Keratinocyte (primary cell): ENCODE measurements at regions not wholly inside any gene's neighbourhood (a gene's known extent, or its start where the extent isn't known, plus 50 kb on each side); places are given as distances from the start of the nearest gene placed in this dataset.

ENCODE experiments used
- DNase-seq: peaks from one replicate; pipeline ENCODE4 v3.0.0-alpha.2; 2011; ENCODE audit warnings: low read depth, missing footprints, low spot score
- FAIRE-seq: peaks from 2 replicates; lab custom pipeline; 2011; peaks lifted over from hg19 to GRCh38; lab: Jason Lieb, UNC
- H2AFZ ChIP-seq: 2 replicates; pipeline ENCODE4 v1.6.0; 2012; ENCODE audit warnings: low read length, control low read depth, inconsistent platforms; ENCODE audit not compliant: control insufficient read depth
- H3K27ac ChIP-seq: 2 replicates; pipeline ENCODE4 v1.5.1; 2011; ENCODE audit warnings: low read length; ENCODE audit not compliant: control insufficient read depth, insufficient read depth
- H3K27me3 ChIP-seq: 3 replicates; pipeline ENCODE4 v1.6.0; 2011; ENCODE audit warnings: low read length; ENCODE audit not compliant: control insufficient read depth, insufficient read depth; ENCODE audit errors: extremely low read depth
- H3K36me3 ChIP-seq, 2 experiments: 2 replicates in 1 of 2; 3 replicates in 1 of 2; pipeline ENCODE4 v1.5.1; 2011; ENCODE audit warnings: low read length in 2 of 2, mild to moderate bottlenecking in 1 of 2; ENCODE audit not compliant: control insufficient read depth in 2 of 2, insufficient read depth in 2 of 2; ENCODE audit errors: extremely low read depth in 1 of 2
- H3K4me1 ChIP-seq: 3 replicates; pipeline ENCODE4 v1.5.1; 2011; ENCODE audit warnings: low read length; ENCODE audit not compliant: control insufficient read depth, insufficient read depth; ENCODE audit errors: extremely low read depth
- H3K4me2 ChIP-seq: 3 replicates; pipeline ENCODE4 v1.6.0; 2011; ENCODE audit warnings: low read depth, low read length; ENCODE audit not compliant: control insufficient read depth, insufficient read depth; ENCODE audit errors: extremely low read depth
- H3K4me3 ChIP-seq, 3 experiments: fragments of 200-600 bp in 1 of 3; sonication (generic) in 1 of 3; 2 replicates in 2 of 3; 3 replicates in 1 of 3; pipeline ENCODE4 v1.5.1; 2011 to 2016; ENCODE audit warnings: low read length in 3 of 3, mild to moderate bottlenecking in 3 of 3, control low read depth in 2 of 3, inconsistent platforms in 1 of 3, low read depth in 1 of 3, mixed read lengths in 1 of 3, mixed run types in 1 of 3, moderate library complexity in 1 of 3; ENCODE audit not compliant: control insufficient read depth in 2 of 3, insufficient read depth in 2 of 3; ENCODE audit errors: extremely low read depth in 1 of 3
- H3K79me2 ChIP-seq: 2 replicates; pipeline ENCODE4 v1.6.0; 2012; ENCODE audit warnings: low read length; ENCODE audit not compliant: control insufficient read depth, insufficient read depth
- H3K9ac ChIP-seq: 3 replicates; pipeline ENCODE4 v1.6.0; 2011; ENCODE audit warnings: low read length; ENCODE audit not compliant: control insufficient read depth, insufficient read depth; ENCODE audit errors: extremely low read depth
- H3K9me1 ChIP-seq: 3 replicates; pipeline ENCODE4 v1.6.0; 2011; ENCODE audit warnings: low read length; ENCODE audit not compliant: control insufficient read depth, insufficient read depth; ENCODE audit errors: extremely low read depth
- H3K9me3 ChIP-seq: 2 replicates; pipeline ENCODE4 v1.5.1; 2012; ENCODE audit warnings: low read depth, low read length; ENCODE audit not compliant: control insufficient read depth
- H4K20me1 ChIP-seq: 3 replicates; pipeline ENCODE4 v1.6.0; 2011; ENCODE audit warnings: low read length; ENCODE audit not compliant: control insufficient read depth, insufficient read depth; ENCODE audit errors: extremely low read depth
- EZH2 ChIP-seq: IDR thresholded peaks from one replicate; pipeline ENCODE4 v1.6.1; 2012; ENCODE audit warnings: inconsistent platforms, mild to moderate bottlenecking, low read length, moderate library complexity
- dilution Hi-C: fragments of 300-500 bp; cut with MboI; formaldehyde crosslinking; loops from one replicate; pipeline ENCODE4 v1.7.0; 2020; ENCODE audit warnings: low sequenced_read_pairs; ENCODE audit not compliant: extremely low pct_ligation_motif_present
- TF ChIP-seq, protein P1 (sequence below), 3 experiments: IDR thresholded peaks in 1 of 3; conservative IDR thresholded peaks in 1 of 3; optimal IDR thresholded peaks in 1 of 3; 2 replicates in 2 of 3; 3 replicates in 1 of 3; pipeline versions ENCODE3 to v1.5.1; 2011; ENCODE audit warnings: low read length in 3 of 3, mild to moderate bottlenecking in 3 of 3, moderate library complexity in 2 of 3, control low read depth in 1 of 3, inconsistent platforms in 1 of 3; ENCODE audit not compliant: insufficient read depth in 2 of 3; ENCODE audit errors: extremely low read depth in 1 of 3

DNA sequence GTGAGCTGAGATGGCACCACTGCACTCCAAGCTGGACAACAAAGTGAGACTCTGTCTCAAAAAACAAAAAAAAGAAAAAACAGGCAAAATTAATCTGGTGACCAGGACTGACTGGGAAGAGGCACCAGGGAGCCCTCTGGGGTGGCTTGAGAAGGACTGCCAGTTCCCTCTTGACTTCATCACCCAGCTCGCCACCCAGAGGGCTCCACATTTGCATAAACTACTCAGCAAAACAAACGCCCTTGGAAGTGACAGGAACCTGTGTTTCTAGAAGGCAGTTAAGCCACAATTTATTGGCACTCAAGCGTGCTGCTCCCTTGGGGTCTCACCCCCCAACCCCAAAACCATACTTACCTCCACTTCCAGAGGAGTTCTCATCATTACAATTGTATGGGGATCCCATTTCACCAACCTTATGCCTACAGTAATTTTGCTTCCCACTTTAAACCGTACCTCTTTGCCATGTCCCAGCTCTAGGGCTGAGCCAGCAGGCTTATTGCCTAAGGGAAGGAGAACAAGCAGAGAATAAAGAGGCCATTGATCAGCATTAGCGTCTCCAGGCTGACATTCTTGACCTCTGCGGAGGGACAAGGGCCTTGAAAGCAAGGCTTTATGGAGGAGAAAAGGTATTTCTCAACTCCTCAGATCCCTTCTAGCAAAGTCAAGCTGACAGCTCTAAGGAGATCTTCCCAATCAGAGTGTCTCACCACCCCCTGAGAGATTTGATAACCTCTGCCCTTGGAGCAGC lies 357.4 kb downstream of the SHQ1 start:
- FAIRE-seq (no peak), DNase-seq (no peak)
- Histone ChIP-seq H3K4me3 (no peak overlapping the region), H3K9me3 (peaks cover 2% of the 10 kb centered on the region), H3K27ac (no peak overlapping the region), H3K27me3 (no peaks in the 10 kb centered on the region), H3K9me1 (no peaks in the 10 kb centered on the region), H3K4me1 (peaks cover 21% of the 10 kb centered on the region), H3K79me2 (no peaks in the 10 kb centered on the region), H4K20me1 (no peaks in the 10 kb centered on the region), H3K9ac (no peak overlapping the region), H2AFZ (no peak overlapping the region), H3K36me3 (no peaks in the 10 kb centered on the region), H3K4me2 (no peak overlapping the region)
- dilution Hi-C loops = no loop called here
- TF ChIP-seq, protein P1, sequence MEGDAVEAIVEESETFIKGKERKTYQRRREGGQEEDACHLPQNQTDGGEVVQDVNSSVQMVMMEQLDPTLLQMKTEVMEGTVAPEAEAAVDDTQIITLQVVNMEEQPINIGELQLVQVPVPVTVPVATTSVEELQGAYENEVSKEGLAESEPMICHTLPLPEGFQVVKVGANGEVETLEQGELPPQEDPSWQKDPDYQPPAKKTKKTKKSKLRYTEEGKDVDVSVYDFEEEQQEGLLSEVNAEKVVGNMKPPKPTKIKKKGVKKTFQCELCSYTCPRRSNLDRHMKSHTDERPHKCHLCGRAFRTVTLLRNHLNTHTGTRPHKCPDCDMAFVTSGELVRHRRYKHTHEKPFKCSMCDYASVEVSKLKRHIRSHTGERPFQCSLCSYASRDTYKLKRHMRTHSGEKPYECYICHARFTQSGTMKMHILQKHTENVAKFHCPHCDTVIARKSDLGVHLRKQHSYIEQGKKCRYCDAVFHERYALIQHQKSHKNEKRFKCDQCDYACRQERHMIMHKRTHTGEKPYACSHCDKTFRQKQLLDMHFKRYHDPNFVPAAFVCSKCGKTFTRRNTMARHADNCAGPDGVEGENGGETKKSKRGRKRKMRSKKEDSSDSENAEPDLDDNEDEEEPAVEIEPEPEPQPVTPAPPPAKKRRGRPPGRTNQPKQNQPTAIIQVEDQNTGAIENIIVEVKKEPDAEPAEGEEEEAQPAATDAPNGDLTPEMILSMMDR (optimal IDR thresholded peaks at IDR 0.05 in 1 of 3, IDR thresholded peaks at IDR 0.05 in 1 of 3, conservative IDR thresholded peaks at IDR 0.05 in 1 of 3; ENCODE audit: extremely low read depth in 1 of 3, insufficient read depth in 2 of 3, low read length in 3 of 3) = no peak
- TF ChIP-seq EZH2 = no peak

DNA sequence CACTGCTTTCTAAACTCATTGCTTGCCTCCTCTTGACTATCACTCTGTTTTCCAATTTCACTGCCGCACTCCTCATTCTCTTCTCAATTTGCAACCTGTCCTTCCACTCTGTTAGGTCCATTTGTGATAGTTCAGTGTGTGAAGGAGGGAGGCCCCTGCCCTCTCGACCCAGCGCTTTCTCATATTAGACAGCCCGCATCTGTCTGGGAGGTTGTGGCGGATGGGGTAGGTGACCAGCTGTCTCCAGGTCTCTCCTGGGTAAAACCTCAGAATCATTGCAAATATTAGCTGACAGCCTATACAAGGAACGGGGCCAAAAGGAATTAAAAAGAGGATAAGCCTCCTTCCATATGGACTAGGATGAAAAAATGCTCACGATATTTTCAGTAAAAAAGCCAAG lies 358.3 kb downstream of the SHQ1 start:
- Histone ChIP-seq H4K20me1 (no peaks in the 10 kb centered on the region), H3K27me3 (no peaks in the 10 kb centered on the region), H2AFZ (no peak overlapping the region), H3K27ac (no peak overlapping the region), H3K4me3 (no peak overlapping the region), H3K4me2 (no peak overlapping the region), H3K9ac (no peak overlapping the region), H3K79me2 (no peaks in the 10 kb centered on the region), H3K9me1 (no peaks in the 10 kb centered on the region), H3K36me3 (no peaks in the 10 kb centered on the region), H3K9me3 (peaks cover 2% of the 10 kb centered on the region), H3K4me1 (peaks cover 21% of the 10 kb centered on the region)
- dilution Hi-C loops = no loop called here
- FAIRE-seq (no peak), DNase-seq (no peak)
- TF ChIP-seq EZH2 = no peak
- TF ChIP-seq, protein P1 (optimal IDR thresholded peaks at IDR 0.05 in 1 of 3, IDR thresholded peaks at IDR 0.05 in 1 of 3, conservative IDR thresholded peaks at IDR 0.05 in 1 of 3; ENCODE audit: extremely low read depth in 1 of 3, insufficient read depth in 2 of 3, low read length in 3 of 3) = no peak
